Cardiac muscle cell (in vitro differentiated cells and primary cell): ENCODE measurements at regions not wholly inside any gene's neighbourhood (a gene's known extent, or its start where the extent isn't known, plus 50 kb on each side); places are given as distances from the start of the nearest gene placed in this dataset.

ENCODE experiments used
- DNase-seq, 2 donors: peaks; one replicate each; pipeline versions ENCODE4 v3.0.0 to v3.0.0-alpha.2; 2010 to 2017; ENCODE audit warnings: low read depth in 1 of 2, low spot score in 1 of 2
- H3K27ac ChIP-seq: fragments of 200-600 bp; sonication (generic); 2 replicates; pipeline ENCODE4 v1.5.1; 2016
- H3K27me3 ChIP-seq: fragments of 200-600 bp; sonication (generic); 2 replicates; pipeline ENCODE4 v1.6.0; 2016; ENCODE audit warnings: control low read depth
- H3K36me3 ChIP-seq: fragments of 200-600 bp; sonication (generic); 2 replicates; pipeline ENCODE4 v1.5.1; 2016; ENCODE audit warnings: control low read depth
- H3K4me1 ChIP-seq: fragments of 200-600 bp; sonication (generic); 2 replicates; pipeline ENCODE4 v1.8.1; 2017; ENCODE audit warnings: low read depth, mild to moderate bottlenecking, mixed run types
- H3K4me3 ChIP-seq: fragments of 200-600 bp; sonication (generic); 2 replicates; pipeline ENCODE4 v1.5.1; 2016; ENCODE audit warnings: mild to moderate bottlenecking
- H3K9me3 ChIP-seq: fragments of 200-600 bp; sonication (generic); 2 replicates; pipeline ENCODE4 v1.5.1; 2017; ENCODE audit warnings: low read depth, mild to moderate bottlenecking, control low read depth
- TF ChIP-seq, protein P1 (sequence below): IDR thresholded peaks from 2 replicates; pipeline ENCODE4 v1.5.1; 2012; ENCODE audit warnings: low read depth, mild to moderate bottlenecking, low read length

DNA sequence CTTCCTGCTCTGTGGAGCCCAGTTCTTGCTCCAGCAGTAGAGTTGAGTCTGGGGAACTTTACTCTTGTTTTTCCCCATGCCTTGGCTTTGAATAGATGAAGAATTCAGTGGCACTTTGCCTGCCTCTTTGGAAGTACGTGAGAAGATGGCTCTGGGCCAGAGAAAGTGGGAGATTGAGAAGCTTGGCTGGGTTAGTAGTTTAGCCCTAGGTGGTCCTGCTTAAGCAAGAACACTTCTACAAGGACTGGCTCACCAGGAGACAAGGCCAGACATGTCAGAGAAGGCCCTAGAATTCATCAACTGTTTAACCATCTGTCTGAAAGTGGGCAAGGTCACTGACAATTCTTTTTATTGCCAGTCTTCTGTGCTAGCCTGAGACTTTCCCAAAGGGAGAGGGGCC, 410.3 kb downstream of the TYW1 start:
- Histone ChIP-seq H3K4me1 (no peaks in the 10 kb centered on the region), H3K27ac (no peak overlapping the region), H3K9me3 (no peaks in the 10 kb centered on the region), H3K27me3 (no peaks in the 10 kb centered on the region), H3K4me3 (no peak overlapping the region), H3K36me3 (no peaks in the 10 kb centered on the region)
- peak in 1 of 2 donors; percentile 1 for DNase-seq
- TF ChIP-seq, protein P1, sequence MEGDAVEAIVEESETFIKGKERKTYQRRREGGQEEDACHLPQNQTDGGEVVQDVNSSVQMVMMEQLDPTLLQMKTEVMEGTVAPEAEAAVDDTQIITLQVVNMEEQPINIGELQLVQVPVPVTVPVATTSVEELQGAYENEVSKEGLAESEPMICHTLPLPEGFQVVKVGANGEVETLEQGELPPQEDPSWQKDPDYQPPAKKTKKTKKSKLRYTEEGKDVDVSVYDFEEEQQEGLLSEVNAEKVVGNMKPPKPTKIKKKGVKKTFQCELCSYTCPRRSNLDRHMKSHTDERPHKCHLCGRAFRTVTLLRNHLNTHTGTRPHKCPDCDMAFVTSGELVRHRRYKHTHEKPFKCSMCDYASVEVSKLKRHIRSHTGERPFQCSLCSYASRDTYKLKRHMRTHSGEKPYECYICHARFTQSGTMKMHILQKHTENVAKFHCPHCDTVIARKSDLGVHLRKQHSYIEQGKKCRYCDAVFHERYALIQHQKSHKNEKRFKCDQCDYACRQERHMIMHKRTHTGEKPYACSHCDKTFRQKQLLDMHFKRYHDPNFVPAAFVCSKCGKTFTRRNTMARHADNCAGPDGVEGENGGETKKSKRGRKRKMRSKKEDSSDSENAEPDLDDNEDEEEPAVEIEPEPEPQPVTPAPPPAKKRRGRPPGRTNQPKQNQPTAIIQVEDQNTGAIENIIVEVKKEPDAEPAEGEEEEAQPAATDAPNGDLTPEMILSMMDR, result no peak

DNA sequence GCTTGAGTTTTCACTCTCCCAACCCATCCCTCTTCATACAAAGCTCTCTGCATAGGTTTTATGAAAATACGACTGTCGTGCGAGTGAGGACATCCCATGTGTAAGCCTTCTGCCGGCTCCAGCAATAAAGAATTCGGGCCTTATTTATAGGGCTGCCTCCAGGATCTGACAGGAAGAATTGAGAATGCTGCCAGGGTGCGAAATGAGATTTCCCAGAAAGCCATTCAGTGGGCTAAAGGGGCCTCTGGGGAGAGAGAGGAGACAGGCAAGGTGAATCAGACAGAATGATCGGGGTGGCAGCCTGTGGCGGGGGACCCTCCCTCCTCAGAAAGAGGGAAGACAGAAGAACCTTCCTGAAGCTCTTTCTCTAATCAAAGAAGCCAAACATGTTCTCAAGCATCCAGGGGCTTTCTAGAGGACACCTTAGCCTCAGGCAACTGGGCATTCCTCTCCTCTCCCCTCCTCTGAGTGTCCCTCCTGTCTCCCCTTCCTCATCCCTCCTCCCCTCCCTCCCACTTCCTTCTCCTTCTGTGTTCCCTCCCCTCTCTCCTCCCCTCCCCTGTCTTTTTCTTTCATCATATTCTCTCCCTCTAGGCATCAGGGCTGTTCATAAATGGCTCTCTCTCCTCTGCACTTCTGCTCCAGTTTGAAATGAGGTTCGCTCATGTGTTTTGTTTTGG, 410.9 kb downstream of the TYW1 start:
- no peak overlapping the region for H3K27ac ChIP-seq
- no peak for DNase-seq
- no peaks in the 10 kb centered on the region for H3K27me3 ChIP-seq
- H3K4me1 ChIP-seq, result no peaks in the 10 kb centered on the region
- H3K36me3 ChIP-seq, result no peaks in the 10 kb centered on the region
- no peaks in the 10 kb centered on the region for H3K9me3 ChIP-seq
- TF ChIP-seq, protein P1, result no peak
- no peak overlapping the region for H3K4me3 ChIP-seq

DNA sequence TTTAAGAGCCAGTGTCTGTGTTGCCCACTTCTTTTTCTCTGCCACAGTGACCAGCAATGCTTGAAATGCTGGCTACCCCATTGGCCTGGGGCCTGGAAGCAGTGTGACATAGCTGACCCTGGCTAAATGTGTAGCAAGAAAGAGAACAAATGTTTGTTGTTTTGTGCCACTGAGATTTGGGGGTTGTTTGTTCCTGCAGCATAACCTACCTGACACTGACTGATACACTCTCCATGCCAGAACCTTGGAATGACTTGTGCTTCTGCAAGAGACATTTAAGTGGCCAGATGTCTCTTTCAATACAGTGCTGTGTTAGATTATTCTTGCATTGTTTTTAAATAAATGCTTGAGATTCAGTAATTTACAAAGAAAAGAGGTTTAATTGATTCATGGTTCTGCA, 411.5 kb downstream of the TYW1 start:
- DNase-seq, result no peak
- H3K4me3 ChIP-seq, result no peak overlapping the region
- no peaks in the 10 kb centered on the region for H3K27me3 ChIP-seq
- TF ChIP-seq, protein P1, result no peak
- no peaks in the 10 kb centered on the region for H3K4me1 ChIP-seq
- no peaks in the 10 kb centered on the region for H3K36me3 ChIP-seq
- no peak overlapping the region for H3K27ac ChIP-seq
- no peaks in the 10 kb centered on the region for H3K9me3 ChIP-seq

DNA sequence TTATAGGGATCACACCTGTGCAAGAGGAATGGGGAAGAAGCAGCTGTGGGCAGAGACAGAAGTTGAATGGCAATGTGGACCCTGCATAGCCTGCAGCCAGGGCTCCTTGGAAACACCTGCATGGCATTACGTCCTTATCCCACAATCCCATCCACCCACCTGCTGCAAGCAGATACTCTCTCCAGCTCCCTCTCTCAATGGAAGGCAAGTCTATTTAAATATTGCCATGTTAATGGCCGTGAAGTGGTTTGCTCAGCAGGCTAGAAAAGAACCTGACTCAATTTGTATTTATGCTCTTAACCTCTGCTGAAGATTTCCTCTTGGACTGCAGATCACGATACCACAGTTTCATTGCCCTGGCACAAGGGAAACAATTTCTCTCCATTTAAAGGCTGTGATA, 417.0 kb downstream of the TYW1 start:
- Histone ChIP-seq H3K36me3 (no peaks in the 10 kb centered on the region), H3K4me1 (no peaks in the 10 kb centered on the region), H3K27me3 (peaks cover 3% of the 10 kb centered on the region), H3K9me3 (no peaks in the 10 kb centered on the region), H3K27ac (no peak overlapping the region), H3K4me3 (no peak overlapping the region)
- TF ChIP-seq, protein P1, result no peak
- no peak for DNase-seq

DNA sequence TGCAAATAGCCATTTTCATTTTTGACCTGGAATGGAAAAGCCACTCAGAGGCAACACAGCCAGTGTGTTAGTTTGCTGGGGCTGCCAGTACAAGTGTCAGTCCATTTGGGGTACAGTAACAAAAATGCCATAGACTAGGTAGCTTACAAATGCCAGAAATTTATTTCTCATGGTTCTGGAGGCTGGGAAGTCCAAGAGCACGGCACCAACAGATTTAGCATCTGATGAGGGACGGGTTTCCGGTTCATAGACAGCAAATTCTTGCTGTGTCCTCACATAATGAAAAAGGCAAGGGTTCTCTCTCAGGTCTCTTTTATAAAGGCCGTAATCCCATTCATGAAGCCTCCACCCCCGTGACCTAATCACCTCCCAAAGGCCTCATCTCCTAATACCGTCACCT, 418.2 kb downstream of the TYW1 start:
- no peak overlapping the region for H3K4me3 ChIP-seq
- H3K4me1 ChIP-seq, result no peaks in the 10 kb centered on the region
- TF ChIP-seq, protein P1, result no peak

More for the DNA sequence above, 418.2 kb downstream of the TYW1 start:
- Histone ChIP-seq H3K9me3 (no peaks in the 10 kb centered on the region), H3K36me3 (no peaks in the 10 kb centered on the region), H3K27me3 (peaks cover 3% of the 10 kb centered on the region), H3K27ac (no peak overlapping the region)
- no peak for DNase-seq
